Stimulated activated CD8-positive, alpha-beta memory T cell treated with anti-CD3 and anti-CD28 coated beads, Interleukin-15, amount 100 ng/mL, for 1 hour (primary cell): ENCODE measurements at regions not wholly inside any gene's neighbourhood (a gene's known extent, or its start where the extent isn't known, plus 50 kb on each side); places are given as distances from the start of the nearest gene placed in this dataset.
"Not testable (repeated sequence)": the region's sequence is repeated elsewhere in the genome, so short reads cannot be mapped to it uniquely, and the experiment has no call there.

Experiments used
- DNase-seq: peaks from one replicate; pipeline ENCODE4 v3.0.0-alpha.2; 2020; ENCODE audit warnings: low read depth

GRCh38 chr10:94230134-94230785 lies 132.5 kb downstream of the NOC3L start:
- DNase-seq: no peak

- no peak for DNase-seq
Measured at GRCh38 chr10:94232711-94233383, 129.9 kb downstream of the NOC3L start.

GRCh38 chr10:94235461-94235860 lies 127.3 kb downstream of the NOC3L start:
- DNase-seq: no peak

- DNase-seq: no peak
Measured at GRCh38 chr10:94238006-94238617, 124.6 kb downstream of the NOC3L start.

- no peak for DNase-seq
Measured at GRCh38 chr10:94239696-94240095, 123.0 kb downstream of the NOC3L start.

GRCh38 chr10:94240491-94240890 lies 122.2 kb downstream of the NOC3L start:
- no peak for DNase-seq

GRCh38 chr10:94240901-94241300 lies 121.8 kb downstream of the NOC3L start:
- no peak for DNase-seq

GRCh38 chr10:94251098-94251497 lies 111.6 kb downstream of the NOC3L start:
- no peak for DNase-seq

GRCh38 chr10:94251568-94251967 lies 111.2 kb downstream of the NOC3L start:
- DNase-seq: no peak

- not testable (repeated sequence) for DNase-seq
Measured at GRCh38 chr10:94257407-94257806, 105.3 kb downstream of the NOC3L start.

GRCh38 chr10:94260455-94260854 lies 102.3 kb downstream of the NOC3L start:
- DNase-seq: no peak

GRCh38 chr10:94264085-94264484 lies 98.7 kb downstream of the NOC3L start:
- no peak for DNase-seq

- DNase-seq: no peak
Measured at GRCh38 chr10:94266091-94266490, 96.6 kb downstream of the NOC3L start.

- DNase-seq: no peak
Measured at GRCh38 chr10:94268652-94269051, 94.1 kb downstream of the NOC3L start.

GRCh38 chr10:94274142-94274787 lies 88.5 kb downstream of the NOC3L start:
- DNase-seq: no peak

GRCh38 chr10:94276140-94276539 lies 86.6 kb downstream of the NOC3L start:
- no peak for DNase-seq

GRCh38 chr10:94277450-94277849 lies 85.3 kb downstream of the NOC3L start:
- no peak for DNase-seq

GRCh38 chr10:94279835-94280709 lies 82.7 kb downstream of the NOC3L start:
- peak; percentile 22 for DNase-seq

- no peak for DNase-seq
Measured at GRCh38 chr10:94281654-94282053, 81.1 kb downstream of the NOC3L start.

GRCh38 chr10:94282369-94282768 lies 80.4 kb downstream of the NOC3L start:
- DNase-seq: no peak
